Testis (tissue), 2 donors: ENCODE measurements at regions not wholly inside any gene's neighbourhood (a gene's known extent, or its start where the extent isn't known, plus 50 kb on each side); places are given as distances from the start of the nearest gene placed in this dataset.

Experiments used
- POLR2A ChIP-seq: fragments of 450-650 bp; IDR thresholded peaks from one replicate; pipeline ENCODE4 v1.6.1; 2017; ENCODE audit warnings: antibody characterized with exemption, mild to moderate bottlenecking, moderate library complexity
- TF ChIP-seq, protein P1 (sequence below), 3 experiments: fragments of 450-650 bp in 2 of 3; fragments of 200-600 bp in 1 of 3; sonication (generic) in 1 of 3; IDR thresholded peaks; one replicate each; pipeline ENCODE4 v1.5.1; 2016 to 2019; ENCODE audit warnings: antibody characterized with exemption in 3 of 3, mild to moderate bottlenecking in 2 of 3, moderate library complexity in 1 of 3

DNA sequence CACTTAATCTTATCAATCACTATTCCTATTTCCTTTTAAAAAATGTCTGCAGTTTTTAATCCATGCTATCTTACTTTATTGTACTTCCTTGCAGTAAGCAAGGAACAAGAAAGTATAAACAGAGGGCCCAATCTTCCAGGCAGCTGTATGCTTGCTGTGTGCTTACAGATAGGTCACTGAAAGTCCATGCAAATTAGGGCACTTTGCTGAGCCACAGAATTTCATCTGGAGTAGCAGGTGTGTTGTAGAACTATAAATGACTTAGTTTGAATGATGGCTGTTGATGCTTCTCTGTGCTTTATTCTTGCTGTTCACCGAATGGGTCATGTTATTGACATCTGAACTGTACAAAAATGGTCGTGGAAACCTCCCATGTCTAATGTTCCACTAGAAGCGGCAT lies 154.6 kb downstream of the ATOH1 start:
- TF ChIP-seq, protein P1, sequence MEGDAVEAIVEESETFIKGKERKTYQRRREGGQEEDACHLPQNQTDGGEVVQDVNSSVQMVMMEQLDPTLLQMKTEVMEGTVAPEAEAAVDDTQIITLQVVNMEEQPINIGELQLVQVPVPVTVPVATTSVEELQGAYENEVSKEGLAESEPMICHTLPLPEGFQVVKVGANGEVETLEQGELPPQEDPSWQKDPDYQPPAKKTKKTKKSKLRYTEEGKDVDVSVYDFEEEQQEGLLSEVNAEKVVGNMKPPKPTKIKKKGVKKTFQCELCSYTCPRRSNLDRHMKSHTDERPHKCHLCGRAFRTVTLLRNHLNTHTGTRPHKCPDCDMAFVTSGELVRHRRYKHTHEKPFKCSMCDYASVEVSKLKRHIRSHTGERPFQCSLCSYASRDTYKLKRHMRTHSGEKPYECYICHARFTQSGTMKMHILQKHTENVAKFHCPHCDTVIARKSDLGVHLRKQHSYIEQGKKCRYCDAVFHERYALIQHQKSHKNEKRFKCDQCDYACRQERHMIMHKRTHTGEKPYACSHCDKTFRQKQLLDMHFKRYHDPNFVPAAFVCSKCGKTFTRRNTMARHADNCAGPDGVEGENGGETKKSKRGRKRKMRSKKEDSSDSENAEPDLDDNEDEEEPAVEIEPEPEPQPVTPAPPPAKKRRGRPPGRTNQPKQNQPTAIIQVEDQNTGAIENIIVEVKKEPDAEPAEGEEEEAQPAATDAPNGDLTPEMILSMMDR (IDR thresholded peaks at IDR 0.05) = no peak
- no peak for TF ChIP-seq POLR2A
